GM13976 (cell line): ENCODE measurements at regions not wholly inside any gene's neighbourhood (a gene's known extent, or its start where the extent isn't known, plus 50 kb on each side); places are given as distances from the start of the nearest gene placed in this dataset.

Source experiments
- DNase-seq: peaks from one replicate; pipeline ENCODE4 v3.0.0; 2012; ENCODE audit warnings: low spot score
- CTCF ChIP-seq: IDR thresholded peaks from 2 replicates; pipeline ENCODE4 v1.5.1; 2012; ENCODE audit warnings: borderline replicate concordance, mild to moderate bottlenecking; ENCODE audit not compliant: insufficient read depth; ENCODE audit errors: extremely low read depth, missing control alignments, control extremely low read depth
- in situ Hi-C: fragments of 300-500 bp; cut with MboI; formaldehyde crosslinking; loops from one replicate; pipeline ENCODE4 v1.12.0; 2022; ENCODE audit warnings: low sequenced_read_pairs, mixed read lengths, inconsistent platforms; ENCODE audit not compliant: unreplicated experiment

GRCh38 chr20:22370137-22370536 is 214.2 kb downstream of the FOXA2 start:
- no peak for DNase-seq
- in situ Hi-C loops: no loop called here
- no peak for TF ChIP-seq CTCF

- in situ Hi-C loops: no loop called here
- TF ChIP-seq CTCF: no peak
- DNase-seq: no peak
Measured at GRCh38 chr20:22369100-22369499, 215.3 kb downstream of the FOXA2 start.

- no peak for TF ChIP-seq CTCF
- DNase-seq: no peak
- in situ Hi-C loops: no loop called here
Measured at GRCh38 chr20:22368235-22368634, 216.1 kb downstream of the FOXA2 start.

- TF ChIP-seq CTCF: no peak
- in situ Hi-C loops: no loop called here
- no peak for DNase-seq
Measured at GRCh38 chr20:22366631-22367030, 217.7 kb downstream of the FOXA2 start.

- no peak for DNase-seq
- in situ Hi-C loops: no loop called here
- TF ChIP-seq CTCF: no peak
Measured at GRCh38 chr20:22354647-22355046, 229.7 kb downstream of the FOXA2 start.

GRCh38 chr20:22353586-22353985 is 230.8 kb downstream of the FOXA2 start:
- no peak for DNase-seq
- in situ Hi-C loops: no loop called here
- no peak for TF ChIP-seq CTCF

GRCh38 chr20:22352019-22352418 is 232.4 kb downstream of the FOXA2 start:
- in situ Hi-C loops: no loop called here
- TF ChIP-seq CTCF: no peak
- DNase-seq: no peak
